ENCODE measurements at regions not wholly inside any gene's neighbourhood (a gene's known extent, or its start where the extent isn't known, plus 50 kb on each side); places are given as distances from the start of the nearest gene placed in this dataset.

GRCh38 chr13:85640727-85641126, 158.5 kb downstream of the SLITRK6 start:
- no peak for TF ChIP-seq CTCF (IDR thresholded peaks at IDR 0.05)
- TF ChIP-seq POLR2A (IDR thresholded peaks at IDR 0.05) = no peak

Measured in upper lobe of left lung (tissue), 4 donors.